ENCODE measurements at regions not wholly inside any gene's neighbourhood (a gene's known extent, or its start where the extent isn't known, plus 50 kb on each side); places are given as distances from the start of the nearest gene placed in this dataset.

- H3K4me1 ChIP-seq (ENCODE audit: control insufficient read depth in 1 of 2, insufficient read depth in 2 of 2, low read length in 2 of 2) = no peaks in the 10 kb centered on the region
- H3K27ac ChIP-seq (ENCODE audit: low read depth, low read length) = no peak overlapping the region
- no peaks in the 10 kb centered on the region for H3K36me3 ChIP-seq (ENCODE audit: control insufficient read depth in 1 of 2, insufficient read depth in 2 of 2, low read length in 2 of 2)
- H3K4ac ChIP-seq (ENCODE audit: low read depth, low read length) = no peak overlapping the region
- no peak overlapping the region for H3K14ac ChIP-seq (ENCODE audit: low read length)
- no peaks in the 10 kb centered on the region for H3K79me2 ChIP-seq (ENCODE audit: control insufficient read depth, insufficient read depth, low read length, poor library complexity)
- no CpG with 5 or more reads among the region's 2 CpGs for WGBS (ENCODE audit: extremely low coverage, insufficient coverage, insufficient read length)
- no peak overlapping the region for H4K91ac ChIP-seq (ENCODE audit: low read depth, low read length)
- no peak overlapping the region for H3K4me2 ChIP-seq (ENCODE audit: low read length)
- H3K79me1 ChIP-seq (ENCODE audit: low read length) = no peaks in the 10 kb centered on the region
- no peak overlapping the region for H3K9ac ChIP-seq (ENCODE audit: low read length)
- H2AK5ac ChIP-seq (ENCODE audit: low read length) = no peak overlapping the region
- no peaks in the 10 kb centered on the region for H3K9me3 ChIP-seq (ENCODE audit: insufficient read depth, low read depth, low read length)
- no peaks in the 10 kb centered on the region for H3K27me3 ChIP-seq (ENCODE audit: insufficient read depth, low read length)
- H2BK120ac ChIP-seq (ENCODE audit: insufficient read depth, low read length, poor library complexity) = no peak overlapping the region
- no peak overlapping the region for H4K12ac ChIP-seq (ENCODE audit: low read depth, low read length)
- no peak overlapping the region for H2BK12ac ChIP-seq (ENCODE audit: low read length)
- no peak for DNase-seq
- no peak overlapping the region for H3K18ac ChIP-seq (ENCODE audit: low read length)
- H4K8ac ChIP-seq (ENCODE audit: low read depth, low read length) = no peak overlapping the region
- H3K4me3 ChIP-seq (ENCODE audit: low read depth, low read length) = no peak overlapping the region
- no peak overlapping the region for H2BK5ac ChIP-seq (ENCODE audit: low read depth, low read length, poor library complexity)
- H3K23ac ChIP-seq (ENCODE audit: low read length) = no peak overlapping the region
- no peak overlapping the region for H2AFZ ChIP-seq (ENCODE audit: insufficient read depth, low read length, poor library complexity)
Observed at GRCh38 chr10:105763611-105764010, 1122.5 kb downstream of the SORCS3 start.

GRCh38 chr10:105761576-105762260 is 1120.6 kb downstream of the SORCS3 start:
- H3K9ac ChIP-seq (ENCODE audit: low read length) = no peak overlapping the region

GRCh38 chr10:105759669-105760068 is 1118.6 kb downstream of the SORCS3 start:
- H3K4me2 ChIP-seq (ENCODE audit: low read length) = no peak overlapping the region
- H3K79me1 ChIP-seq (ENCODE audit: low read length) = no peaks in the 10 kb centered on the region
- no peaks in the 10 kb centered on the region for H3K79me2 ChIP-seq (ENCODE audit: control insufficient read depth, insufficient read depth, low read length, poor library complexity)
- H2AFZ ChIP-seq (ENCODE audit: insufficient read depth, low read length, poor library complexity) = no peak overlapping the region
- no peak overlapping the region for H3K27ac ChIP-seq (ENCODE audit: low read depth, low read length)
- H3K14ac ChIP-seq (ENCODE audit: low read length) = no peak overlapping the region
- no peak overlapping the region for H2BK12ac ChIP-seq (ENCODE audit: low read length)
- no peak overlapping the region for H3K4me3 ChIP-seq (ENCODE audit: low read depth, low read length)
- no peak overlapping the region for H3K18ac ChIP-seq (ENCODE audit: low read length)
- H3K27me3 ChIP-seq (ENCODE audit: insufficient read depth, low read length) = no peaks in the 10 kb centered on the region
- no peaks in the 10 kb centered on the region for H3K4me1 ChIP-seq (ENCODE audit: control insufficient read depth in 1 of 2, insufficient read depth in 2 of 2, low read length in 2 of 2)
- no peaks in the 10 kb centered on the region for H3K9me3 ChIP-seq (ENCODE audit: insufficient read depth, low read depth, low read length)
- H4K12ac ChIP-seq (ENCODE audit: low read depth, low read length) = no peak overlapping the region
- no peak overlapping the region for H4K91ac ChIP-seq (ENCODE audit: low read depth, low read length)
- no peaks in the 10 kb centered on the region for H3K36me3 ChIP-seq (ENCODE audit: control insufficient read depth in 1 of 2, insufficient read depth in 2 of 2, low read length in 2 of 2)
- DNase-seq = no peak
- H4K8ac ChIP-seq (ENCODE audit: low read depth, low read length) = no peak overlapping the region
- no peak overlapping the region for H2BK120ac ChIP-seq (ENCODE audit: insufficient read depth, low read length, poor library complexity)
- no CpG with 5 or more reads among the region's 3 CpGs for WGBS (ENCODE audit: extremely low coverage, insufficient coverage, insufficient read length)
- no peak overlapping the region for H2AK5ac ChIP-seq (ENCODE audit: low read length)
- no peak overlapping the region for H3K9ac ChIP-seq (ENCODE audit: low read length)
- H3K4ac ChIP-seq (ENCODE audit: low read depth, low read length) = no peak overlapping the region
- H3K23ac ChIP-seq (ENCODE audit: low read length) = no peak overlapping the region
- H2BK5ac ChIP-seq (ENCODE audit: low read depth, low read length, poor library complexity) = no peak overlapping the region

More at GRCh38 chr10:105761576-105762260, 1120.6 kb downstream of the SORCS3 start:
- H3K4me2 ChIP-seq (ENCODE audit: low read length) = no peak overlapping the region
- no peaks in the 10 kb centered on the region for H3K4me1 ChIP-seq (ENCODE audit: control insufficient read depth in 1 of 2, insufficient read depth in 2 of 2, low read length in 2 of 2)
- no peak overlapping the region for H3K4ac ChIP-seq (ENCODE audit: low read depth, low read length)
- no peaks in the 10 kb centered on the region for H3K9me3 ChIP-seq (ENCODE audit: insufficient read depth, low read depth, low read length)
- no peaks in the 10 kb centered on the region for H3K79me1 ChIP-seq (ENCODE audit: low read length)
- H3K14ac ChIP-seq (ENCODE audit: low read length) = no peak overlapping the region
- H4K8ac ChIP-seq (ENCODE audit: low read depth, low read length) = no peak overlapping the region
- H2AK5ac ChIP-seq (ENCODE audit: low read length) = no peak overlapping the region
- no peak overlapping the region for H2BK120ac ChIP-seq (ENCODE audit: insufficient read depth, low read length, poor library complexity)
- H3K23ac ChIP-seq (ENCODE audit: low read length) = no peak overlapping the region
- H2BK12ac ChIP-seq (ENCODE audit: low read length) = no peak overlapping the region
- H3K79me2 ChIP-seq (ENCODE audit: control insufficient read depth, insufficient read depth, low read length, poor library complexity) = no peaks in the 10 kb centered on the region
- no peak overlapping the region for H2AFZ ChIP-seq (ENCODE audit: insufficient read depth, low read length, poor library complexity)
- H3K36me3 ChIP-seq (ENCODE audit: control insufficient read depth in 1 of 2, insufficient read depth in 2 of 2, low read length in 2 of 2) = no peaks in the 10 kb centered on the region
- no peak overlapping the region for H4K12ac ChIP-seq (ENCODE audit: low read depth, low read length)
- H3K18ac ChIP-seq (ENCODE audit: low read length) = no peak overlapping the region
- no peak overlapping the region for H3K27ac ChIP-seq (ENCODE audit: low read depth, low read length)
- WGBS (ENCODE audit: extremely low coverage, insufficient coverage, insufficient read length) = no CpG with 5 or more reads among the region's 4 CpGs
- DNase-seq = no peak
- no peak overlapping the region for H4K91ac ChIP-seq (ENCODE audit: low read depth, low read length)
- H3K4me3 ChIP-seq (ENCODE audit: low read depth, low read length) = no peak overlapping the region
- H2BK5ac ChIP-seq (ENCODE audit: low read depth, low read length, poor library complexity) = no peak overlapping the region
- H3K27me3 ChIP-seq (ENCODE audit: insufficient read depth, low read length) = no peaks in the 10 kb centered on the region

- H2BK120ac ChIP-seq (ENCODE audit: insufficient read depth, low read length, poor library complexity) = no peak overlapping the region
- H3K9ac ChIP-seq (ENCODE audit: low read length) = no peak overlapping the region
- H3K4ac ChIP-seq (ENCODE audit: low read depth, low read length) = no peak overlapping the region
- no peak overlapping the region for H3K4me2 ChIP-seq (ENCODE audit: low read length)
- no peak overlapping the region for H3K14ac ChIP-seq (ENCODE audit: low read length)
- no CpG with 5 or more reads among the region's 2 CpGs for WGBS (ENCODE audit: extremely low coverage, insufficient coverage, insufficient read length)
- peak in 1 of 2 donors; percentile 1 for DNase-seq
- H3K27ac ChIP-seq (ENCODE audit: low read depth, low read length) = no peak overlapping the region
- H3K9me3 ChIP-seq (ENCODE audit: insufficient read depth, low read depth, low read length) = no peaks in the 10 kb centered on the region
- no peak overlapping the region for H4K91ac ChIP-seq (ENCODE audit: low read depth, low read length)
- H3K18ac ChIP-seq (ENCODE audit: low read length) = no peak overlapping the region
- H2BK5ac ChIP-seq (ENCODE audit: low read depth, low read length, poor library complexity) = no peak overlapping the region
- H4K12ac ChIP-seq (ENCODE audit: low read depth, low read length) = no peak overlapping the region
- no peaks in the 10 kb centered on the region for H3K27me3 ChIP-seq (ENCODE audit: insufficient read depth, low read length)
- no peaks in the 10 kb centered on the region for H3K36me3 ChIP-seq (ENCODE audit: control insufficient read depth in 1 of 2, insufficient read depth in 2 of 2, low read length in 2 of 2)
- H3K4me1 ChIP-seq (ENCODE audit: control insufficient read depth in 1 of 2, insufficient read depth in 2 of 2, low read length in 2 of 2) = no peaks in the 10 kb centered on the region
- H3K4me3 ChIP-seq (ENCODE audit: low read depth, low read length) = no peak overlapping the region
- H3K79me2 ChIP-seq (ENCODE audit: control insufficient read depth, insufficient read depth, low read length, poor library complexity) = no peaks in the 10 kb centered on the region
- H2AK5ac ChIP-seq (ENCODE audit: low read length) = no peak overlapping the region
- H2AFZ ChIP-seq (ENCODE audit: insufficient read depth, low read length, poor library complexity) = no peak overlapping the region
- H4K8ac ChIP-seq (ENCODE audit: low read depth, low read length) = no peak overlapping the region
- H3K23ac ChIP-seq (ENCODE audit: low read length) = no peak overlapping the region
- no peaks in the 10 kb centered on the region for H3K79me1 ChIP-seq (ENCODE audit: low read length)
- no peak overlapping the region for H2BK12ac ChIP-seq (ENCODE audit: low read length)
Observed at GRCh38 chr10:105758209-105758998, 1117.3 kb downstream of the SORCS3 start.

Measured in trophoblast cell (in vitro differentiated cells and primary cell).